CD14-positive monocyte (primary cell): ENCODE measurements at regions not wholly inside any gene's neighbourhood (a gene's known extent, or its start where the extent isn't known, plus 50 kb on each side); places are given as distances from the start of the nearest gene placed in this dataset.

Experiments
- DNase-seq, 3 donors: peaks; one replicate each; pipeline ENCODE4 v3.0.0-alpha.2; 2011 to 2022
- H2AFZ ChIP-seq: 2 replicates; pipeline ENCODE4 v1.6.0; 2012; ENCODE audit warnings: mild to moderate bottlenecking, low read depth, low read length, inconsistent platforms; ENCODE audit not compliant: insufficient read depth, poor library complexity, severe bottlenecking
- H3K27ac ChIP-seq, 2 donors: 1 replicate in 1 of 2; 2 replicates in 1 of 2; pipeline ENCODE4 v1.5.1; 2012 to 2013; ENCODE audit warnings: low read length in 2 of 2, control low read depth in 1 of 2, inconsistent platforms in 1 of 2, low read depth in 1 of 2, mild to moderate bottlenecking in 1 of 2
- H3K27me3 ChIP-seq, 2 donors: one replicate each; pipeline versions ENCODE4 v1.6.0 to v1.6.1; 2011 to 2013; ENCODE audit warnings: low read length in 2 of 2; ENCODE audit not compliant: control insufficient read depth in 2 of 2, insufficient read depth in 2 of 2
- H3K36me3 ChIP-seq, 2 donors: replicated peaks in 1 of 2; 1 replicate in 1 of 2; 2 replicates in 1 of 2; pipeline versions ENCODE4 v1.5.1 to v1.6.1; 2012 to 2013; ENCODE audit warnings: low read length in 2 of 2, control low read depth in 1 of 2, inconsistent platforms in 1 of 2, mild to moderate bottlenecking in 1 of 2; ENCODE audit not compliant: insufficient read depth in 2 of 2, control insufficient read depth in 1 of 2
- H3K4me1 ChIP-seq, 2 donors: 1 replicate in 1 of 2; 2 replicates in 1 of 2; pipeline versions ENCODE4 v1.5.1 to v1.6.1; 2012 to 2013; ENCODE audit warnings: low read length in 2 of 2, control low read depth in 1 of 2, inconsistent platforms in 1 of 2, mild to moderate bottlenecking in 1 of 2, moderate library complexity in 1 of 2; ENCODE audit not compliant: insufficient read depth in 2 of 2, control insufficient read depth in 1 of 2
- H3K4me2 ChIP-seq: replicated peaks from 2 replicates; pipeline ENCODE3; 2012; ENCODE audit warnings: low read length, moderate library complexity, mild to moderate bottlenecking; ENCODE audit not compliant: poor library complexity, severe bottlenecking; ENCODE audit errors: extremely low read depth
- H3K4me3 ChIP-seq, 3 experiments: fragments of 200-600 bp in 1 of 3; sonication (generic) in 1 of 3; replicated peaks in 1 of 3; 1 replicate in 2 of 3; 2 replicates in 1 of 3; pipeline ENCODE4 v1.5.1; 2011 to 2013; ENCODE audit warnings: low read length in 3 of 3, mild to moderate bottlenecking in 3 of 3, control low read depth in 2 of 3, low read depth in 2 of 3, inconsistent platforms in 1 of 3, moderate library complexity in 1 of 3
- H3K79me2 ChIP-seq: 2 replicates; pipeline ENCODE4 v1.6.0; 2012; ENCODE audit warnings: mild to moderate bottlenecking, control low read depth, inconsistent platforms, low read length, moderate library complexity; ENCODE audit not compliant: insufficient read depth
- H3K9ac ChIP-seq: 2 replicates; pipeline ENCODE4 v1.6.0; 2017; ENCODE audit warnings: low read length, mild to moderate bottlenecking; ENCODE audit not compliant: insufficient read depth, poor library complexity, severe bottlenecking
- H3K9me3 ChIP-seq, 2 donors: replicated peaks in 1 of 2; 1 replicate in 1 of 2; 2 replicates in 1 of 2; pipeline versions ENCODE4 v1.5.1 to v1.6.1; 2012 to 2013; ENCODE audit warnings: low read length in 2 of 2, control low read depth in 1 of 2; ENCODE audit not compliant: control insufficient read depth in 1 of 2, insufficient read depth in 1 of 2
- H4K20me1 ChIP-seq: 2 replicates; pipeline ENCODE4 v1.6.0; 2012; ENCODE audit warnings: mild to moderate bottlenecking, low read length, control low read depth, moderate library complexity; ENCODE audit not compliant: insufficient read depth
- H3K27ac Mint-ChIP-seq, 7 donors: one replicate each; pipeline ENCODE4 v1.8.0; 2020; ENCODE audit warnings: mild to moderate bottlenecking in 7 of 7, mixed read lengths in 7 of 7, moderate library complexity in 6 of 7, inconsistent platforms in 2 of 7
- H3K27me3 Mint-ChIP-seq, 3 donors: one replicate each; pipeline ENCODE4 v1.8.0; 2021 to 2022; ENCODE audit warnings: low read depth in 3 of 3, mild to moderate bottlenecking in 3 of 3, mixed read lengths in 3 of 3, moderate library complexity in 3 of 3, inconsistent platforms in 1 of 3
- H3K36me3 Mint-ChIP-seq, 2 donors: one replicate each; pipeline ENCODE4 v1.8.0; 2020; ENCODE audit warnings: mixed read lengths in 2 of 2, inconsistent platforms in 1 of 2, mild to moderate bottlenecking in 1 of 2
- H3K4me1 Mint-ChIP-seq: one replicate; pipeline ENCODE4 v1.8.0; 2020; ENCODE audit warnings: mild to moderate bottlenecking, mixed read lengths
- H3K4me3 Mint-ChIP-seq, 2 donors: one replicate each; pipeline ENCODE4 v1.8.0; 2020; ENCODE audit warnings: mild to moderate bottlenecking in 2 of 2, mixed read lengths in 2 of 2, moderate library complexity in 1 of 2
- H3K9me3 Mint-ChIP-seq, 7 donors: one replicate each; pipeline ENCODE4 v1.8.0; 2020 to 2022; ENCODE audit warnings: mixed read lengths in 7 of 7, mild to moderate bottlenecking in 6 of 7, moderate library complexity in 6 of 7, inconsistent platforms in 2 of 7
- CTCF ChIP-seq: fragments of 200-600 bp; IDR thresholded peaks from one replicate; pipeline ENCODE4 v1.8.0; 2022; ENCODE audit warnings: antibody characterized with exemption, mild to moderate bottlenecking
- WGBS: methylation state at CpG from one replicate; pipeline ENCODE4 v1.1.5; 2013; ENCODE audit warnings: missing lambda C conversion rate; ENCODE audit not compliant: insufficient coverage; 5-methylcytosine and 5-hydroxymethylcytosine counted together
- intact Hi-C, 2 donors: fragments of 100-400 bp; cut with micrococcal nuclease; formaldehyde crosslinking; loops; one replicate each; pipeline versions ENCODE4 v1.15.0 to v1.15.1; 2023

- TF ChIP-seq CTCF = no peak
- H3K4me1 ChIP-seq = no peaks in the 10 kb centered on the region
- no peak overlapping the region for H3K4me2 ChIP-seq
- no peaks in the 10 kb centered on the region for H3K79me2 ChIP-seq
- H3K36me3 ChIP-seq = no peaks in the 10 kb centered on the region
- H3K4me1 Mint-ChIP-seq = no peaks in the 10 kb centered on the region
- peak overlapping the region in 2 of 3 experiments; percentile 16 to 40 for H3K4me3 ChIP-seq
- peaks cover 0 to 24% (median 13%) of the 10 kb centered on the region in 7 donors for H3K9me3 Mint-ChIP-seq
- H3K27me3 ChIP-seq = no peaks in the 10 kb centered on the region
- H3K27ac Mint-ChIP-seq = peak overlapping the region in 1 of 7 donors; percentile 49
- H2AFZ ChIP-seq = no peak overlapping the region
- peaks cover 0 to 2% (median 0%) of the 10 kb centered on the region in 3 donors for H3K27me3 Mint-ChIP-seq
- H3K9me3 ChIP-seq = peaks cover 4 to 9% of the 10 kb centered on the region in 2 donors
- intact Hi-C loops = no loop called here
- H3K4me3 Mint-ChIP-seq = peak overlapping the region in 1 of 2 donors; percentile 63
- no peaks in the 10 kb centered on the region for H4K20me1 ChIP-seq
- H3K9ac ChIP-seq = no peak overlapping the region
- peak overlapping the region in 1 of 2 donors; percentile 18 for H3K27ac ChIP-seq
- DNase-seq = peak in 1 of 3 donors; percentile 24
- WGBS = 80% methylated on average over 8 of the region's 15 CpGs
- H3K36me3 Mint-ChIP-seq = no peaks in the 10 kb centered on the region
These were observed 1025.0 kb upstream of the PCDH10 start for GRCh38 chr4:132123870-132124623.

- H3K9ac ChIP-seq = no peak overlapping the region
- no peak overlapping the region for H3K4me3 Mint-ChIP-seq
These were observed 1024.5 kb upstream of the PCDH10 start for GRCh38 chr4:132124624-132124974.

More at GRCh38 chr4:132124624-132124974, 1024.5 kb upstream of the PCDH10 start:
- Histone ChIP-seq H2AFZ (no peak overlapping the region), H3K4me2 (no peak overlapping the region), H3K4me1 (no peaks in the 10 kb centered on the region), H3K9me3 (peaks cover 4 to 9% of the 10 kb centered on the region in 2 donors), H3K36me3 (no peaks in the 10 kb centered on the region), H4K20me1 (no peaks in the 10 kb centered on the region), H3K27ac (no peak overlapping the region), H3K27me3 (no peaks in the 10 kb centered on the region), H3K79me2 (no peaks in the 10 kb centered on the region), H3K4me3 (no peak overlapping the region)
- WGBS = no CpG with 5 or more reads among the region's 1 CpG
- H3K4me1 Mint-ChIP-seq = no peaks in the 10 kb centered on the region
- no peak overlapping the region for H3K27ac Mint-ChIP-seq
- intact Hi-C loops = no loop called here
- no peak for TF ChIP-seq CTCF
- no peaks in the 10 kb centered on the region for H3K36me3 Mint-ChIP-seq
- peaks cover 0 to 2% (median 0%) of the 10 kb centered on the region in 3 donors for H3K27me3 Mint-ChIP-seq
- peaks cover 0 to 22% (median 12%) of the 10 kb centered on the region in 7 donors for H3K9me3 Mint-ChIP-seq
- no peak for DNase-seq
